ENCODE measurements at regions not wholly inside any gene's neighbourhood (a gene's known extent, or its start where the extent isn't known, plus 50 kb on each side); places are given as distances from the start of the nearest gene placed in this dataset.

GRCh38 chr4:156578713-156579112 is 392.9 kb downstream of the PDGFC start:
- POLR2A ChIA-PET: no interaction called here
- CTCF ChIA-PET (ENCODE audit: unreplicated experiment): no interaction called here

GRCh38 chr4:156578005-156578404 is 393.6 kb downstream of the PDGFC start:
- Histone ChIP-seq H4K20me1 (ENCODE audit: insufficient read depth, low read length) (no peaks in the 10 kb centered on the region), H3K9me3 (ENCODE audit: low read length) (no peaks in the 10 kb centered on the region), H3K4me1 (ENCODE audit: insufficient read depth, low read length, poor library complexity, severe bottlenecking) (no peaks in the 10 kb centered on the region), H3K4me2 (ENCODE audit: low read length) (no peak overlapping the region), H3K9me2 (ENCODE audit: insufficient read depth, low read length) (no peaks in the 10 kb centered on the region), H3K36me3 (ENCODE audit: insufficient read depth, low read length) (no peaks in the 10 kb centered on the region), H3K79me2 (ENCODE audit: insufficient read depth, low read depth, low read length) (no peaks in the 10 kb centered on the region), H3K4me3 (ENCODE audit: low read depth, low read length, poor library complexity, severe bottlenecking) (no peak overlapping the region), H3K27ac (ENCODE audit: low read depth, low read length, poor library complexity, severe bottlenecking) (no peak overlapping the region), H2AFZ (ENCODE audit: low read length) (no peak overlapping the region)
- TF ChIP-seq EZH2phosphoT487 (IDR thresholded peaks at IDR 0.05; ENCODE audit: borderline replicate concordance, low read depth, low read length) (no peak), CTCF (conservative IDR thresholded peaks at IDR 0.05; ENCODE audit: low read length) (no peak)
- CTCF ChIA-PET (ENCODE audit: unreplicated experiment): no interaction called here
- intact Hi-C loops (cut with micrococcal nuclease; ENCODE audit: unreplicated experiment): no loop called here
- no TSS peak for BruUV-seq (replicated peaks)
- POLR2A ChIA-PET: no interaction called here
- no peak for DNase-seq (ENCODE audit: low spot score)

More at GRCh38 chr4:156578713-156579112, 392.9 kb downstream of the PDGFC start:
- TF ChIP-seq EZH2phosphoT487 (IDR thresholded peaks at IDR 0.05; ENCODE audit: borderline replicate concordance, low read depth, low read length): no peak
- no peak for TF ChIP-seq CTCF (conservative IDR thresholded peaks at IDR 0.05; ENCODE audit: low read length)
- Histone ChIP-seq H3K4me3 (ENCODE audit: low read depth, low read length, poor library complexity, severe bottlenecking) (no peak overlapping the region), H2AFZ (ENCODE audit: low read length) (no peak overlapping the region), H3K4me1 (ENCODE audit: insufficient read depth, low read length, poor library complexity, severe bottlenecking) (no peaks in the 10 kb centered on the region), H3K9me3 (ENCODE audit: low read length) (no peaks in the 10 kb centered on the region), H3K27ac (ENCODE audit: low read depth, low read length, poor library complexity, severe bottlenecking) (no peak overlapping the region), H3K79me2 (ENCODE audit: insufficient read depth, low read depth, low read length) (no peaks in the 10 kb centered on the region), H3K36me3 (ENCODE audit: insufficient read depth, low read length) (no peaks in the 10 kb centered on the region), H3K9me2 (ENCODE audit: insufficient read depth, low read length) (no peaks in the 10 kb centered on the region), H3K4me2 (ENCODE audit: low read length) (no peak overlapping the region), H4K20me1 (ENCODE audit: insufficient read depth, low read length) (no peaks in the 10 kb centered on the region)
- no peak for DNase-seq (ENCODE audit: low spot score)
- intact Hi-C loops (cut with micrococcal nuclease; ENCODE audit: unreplicated experiment): no loop called here
- no TSS peak for BruUV-seq (replicated peaks)

GRCh38 chr4:156576946-156577345 is 394.7 kb downstream of the PDGFC start:
- BruUV-seq (replicated peaks): no TSS peak

More at GRCh38 chr4:156576946-156577345, 394.7 kb downstream of the PDGFC start:
- H3K4me1 ChIP-seq (ENCODE audit: insufficient read depth, low read length, poor library complexity, severe bottlenecking): no peaks in the 10 kb centered on the region
- H3K36me3 ChIP-seq (ENCODE audit: insufficient read depth, low read length): no peaks in the 10 kb centered on the region
- ChIA-PET POLR2A (no interaction called here), CTCF (ENCODE audit: unreplicated experiment) (no interaction called here)
- no peak overlapping the region for H2AFZ ChIP-seq (ENCODE audit: low read length)
- no peaks in the 10 kb centered on the region for H3K79me2 ChIP-seq (ENCODE audit: insufficient read depth, low read depth, low read length)
- H3K4me3 ChIP-seq (ENCODE audit: low read depth, low read length, poor library complexity, severe bottlenecking): no peak overlapping the region
- intact Hi-C loops (cut with micrococcal nuclease; ENCODE audit: unreplicated experiment): no loop called here
- H3K27ac ChIP-seq (ENCODE audit: low read depth, low read length, poor library complexity, severe bottlenecking): no peak overlapping the region
- TF ChIP-seq EZH2phosphoT487 (IDR thresholded peaks at IDR 0.05; ENCODE audit: borderline replicate concordance, low read depth, low read length): no peak
- no peak for TF ChIP-seq CTCF (conservative IDR thresholded peaks at IDR 0.05; ENCODE audit: low read length)
- H3K9me3 ChIP-seq (ENCODE audit: low read length): no peaks in the 10 kb centered on the region
- no peak overlapping the region for H3K4me2 ChIP-seq (ENCODE audit: low read length)
- DNase-seq (ENCODE audit: low spot score): no peak
- H3K9me2 ChIP-seq (ENCODE audit: insufficient read depth, low read length): no peaks in the 10 kb centered on the region
- no peaks in the 10 kb centered on the region for H4K20me1 ChIP-seq (ENCODE audit: insufficient read depth, low read length)

Data from OCI-LY7 (cell line).